D721Med (cell line): ENCODE measurements at regions not wholly inside any gene's neighbourhood (a gene's known extent, or its start where the extent isn't known, plus 50 kb on each side); places are given as distances from the start of the nearest gene placed in this dataset.

Experiments used
- DNase-seq: peaks from one replicate; pipeline ENCODE4 v3.0.0; 2011; ENCODE audit warnings: low spot score; ENCODE audit not compliant: insufficient read length
- FAIRE-seq: peaks from 2 replicates; lab custom pipeline; 2011; peaks lifted over from hg19 to GRCh38; lab: Jason Lieb, UNC
- TF ChIP-seq, protein P1 (sequence below): IDR thresholded peaks from 2 replicates; pipeline ENCODE4 v1.5.1; 2012; ENCODE audit warnings: mild to moderate bottlenecking, control low read depth; ENCODE audit not compliant: insufficient read depth; ENCODE audit errors: missing control alignments

DNA sequence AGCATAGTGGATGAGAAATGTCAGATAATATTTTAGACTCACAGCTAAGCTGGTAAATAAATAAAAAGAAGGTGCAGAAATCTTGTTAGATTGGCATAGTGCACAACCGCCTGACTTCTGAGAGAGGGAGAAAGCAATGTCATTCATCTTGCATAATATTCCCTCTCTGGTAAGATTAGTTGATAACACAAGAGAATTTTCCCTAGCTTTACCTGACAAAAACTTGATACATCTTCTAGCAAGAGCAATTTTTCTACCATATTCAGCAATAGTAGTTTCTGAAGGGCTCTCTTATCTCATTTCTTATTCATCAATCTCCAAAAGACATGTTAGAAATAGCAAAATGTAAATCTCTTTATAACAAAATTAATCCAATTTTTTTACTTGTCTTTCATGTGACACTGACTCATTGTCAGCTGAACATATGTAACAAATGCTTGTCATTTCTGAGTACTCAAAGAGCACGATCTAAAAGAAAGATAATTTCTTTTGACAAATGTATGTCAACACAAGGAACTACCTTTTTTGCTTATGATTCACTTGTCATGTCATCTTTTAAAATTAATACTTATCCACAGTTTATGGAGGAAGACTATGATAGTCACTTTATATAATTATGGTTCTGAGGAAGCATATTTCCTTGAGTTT is 240.0 kb downstream of the ARAP2 start:
- DNase-seq (no peak), FAIRE-seq (no peak)

DNA sequence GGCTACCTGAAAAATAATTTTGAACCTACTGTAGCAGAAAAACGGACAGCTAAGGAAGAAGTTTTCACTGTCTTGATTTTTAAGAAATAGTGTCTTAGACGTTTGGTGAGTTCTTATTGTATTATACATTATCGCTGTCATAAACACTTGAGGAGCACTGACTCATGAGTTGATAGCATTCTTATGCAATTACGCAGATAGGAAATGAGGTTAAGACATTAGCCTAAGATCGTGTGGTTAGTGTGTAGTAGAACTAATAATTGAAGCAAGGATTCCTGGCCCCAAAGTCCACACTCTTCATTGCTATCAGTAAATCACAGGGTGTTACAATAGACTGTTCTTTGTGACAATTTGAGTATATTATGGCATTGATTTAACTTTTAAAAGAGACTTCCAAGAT is 238.1 kb downstream of the ARAP2 start:
- TF ChIP-seq, protein P1, sequence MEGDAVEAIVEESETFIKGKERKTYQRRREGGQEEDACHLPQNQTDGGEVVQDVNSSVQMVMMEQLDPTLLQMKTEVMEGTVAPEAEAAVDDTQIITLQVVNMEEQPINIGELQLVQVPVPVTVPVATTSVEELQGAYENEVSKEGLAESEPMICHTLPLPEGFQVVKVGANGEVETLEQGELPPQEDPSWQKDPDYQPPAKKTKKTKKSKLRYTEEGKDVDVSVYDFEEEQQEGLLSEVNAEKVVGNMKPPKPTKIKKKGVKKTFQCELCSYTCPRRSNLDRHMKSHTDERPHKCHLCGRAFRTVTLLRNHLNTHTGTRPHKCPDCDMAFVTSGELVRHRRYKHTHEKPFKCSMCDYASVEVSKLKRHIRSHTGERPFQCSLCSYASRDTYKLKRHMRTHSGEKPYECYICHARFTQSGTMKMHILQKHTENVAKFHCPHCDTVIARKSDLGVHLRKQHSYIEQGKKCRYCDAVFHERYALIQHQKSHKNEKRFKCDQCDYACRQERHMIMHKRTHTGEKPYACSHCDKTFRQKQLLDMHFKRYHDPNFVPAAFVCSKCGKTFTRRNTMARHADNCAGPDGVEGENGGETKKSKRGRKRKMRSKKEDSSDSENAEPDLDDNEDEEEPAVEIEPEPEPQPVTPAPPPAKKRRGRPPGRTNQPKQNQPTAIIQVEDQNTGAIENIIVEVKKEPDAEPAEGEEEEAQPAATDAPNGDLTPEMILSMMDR, result no peak
- DNase-seq (no peak), FAIRE-seq (no peak)

More for the DNA sequence above, 240.0 kb downstream of the ARAP2 start:
- TF ChIP-seq, protein P1, result no peak

DNA sequence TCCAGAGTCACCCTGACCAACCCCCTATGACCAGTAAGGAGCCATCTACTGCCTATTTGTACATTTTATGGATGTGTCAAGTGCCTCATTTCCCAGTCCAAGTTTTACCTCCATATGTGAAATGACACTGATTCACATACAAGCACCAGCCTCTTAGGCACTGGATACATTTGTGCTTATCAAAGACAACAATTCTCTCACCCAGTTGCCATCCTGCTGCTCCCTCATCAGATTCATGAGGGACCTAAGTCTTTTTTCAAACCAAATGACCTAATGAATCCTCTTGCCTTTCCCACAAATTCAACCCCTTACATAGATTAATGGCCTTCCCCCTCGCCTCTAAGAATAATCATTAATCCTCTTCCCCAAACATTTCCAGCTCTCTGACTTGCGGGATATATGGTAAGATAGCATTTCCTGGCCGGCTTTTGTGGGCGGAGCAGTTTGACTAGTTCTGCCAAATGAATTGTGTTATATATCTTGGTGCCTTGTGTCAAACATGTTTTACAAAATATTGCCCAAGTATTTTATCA is 233.9 kb downstream of the ARAP2 start:
- DNase-seq (no peak), FAIRE-seq (no peak)
- TF ChIP-seq, protein P1, result no peak

DNA sequence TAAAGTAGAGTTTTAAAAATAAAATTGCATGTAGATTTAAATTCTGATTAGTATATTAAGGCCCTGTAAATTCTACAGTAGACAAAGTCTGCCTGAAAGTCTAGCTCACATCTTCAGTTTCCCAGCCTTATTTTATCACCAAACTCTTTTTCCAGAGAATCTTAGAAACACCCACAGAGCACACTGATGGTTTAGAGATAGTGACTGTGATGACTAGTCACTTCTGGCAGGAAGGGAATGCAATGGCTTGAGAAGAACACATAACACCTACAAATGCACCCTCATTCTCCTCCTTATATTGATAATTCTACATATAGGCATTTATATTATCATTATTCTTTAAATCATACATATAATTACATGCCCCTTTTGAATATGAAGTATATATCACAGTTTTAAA is 232.9 kb downstream of the ARAP2 start:
- TF ChIP-seq, protein P1, result no peak
- no peak for DNase-seq
- no peak for FAIRE-seq

DNA sequence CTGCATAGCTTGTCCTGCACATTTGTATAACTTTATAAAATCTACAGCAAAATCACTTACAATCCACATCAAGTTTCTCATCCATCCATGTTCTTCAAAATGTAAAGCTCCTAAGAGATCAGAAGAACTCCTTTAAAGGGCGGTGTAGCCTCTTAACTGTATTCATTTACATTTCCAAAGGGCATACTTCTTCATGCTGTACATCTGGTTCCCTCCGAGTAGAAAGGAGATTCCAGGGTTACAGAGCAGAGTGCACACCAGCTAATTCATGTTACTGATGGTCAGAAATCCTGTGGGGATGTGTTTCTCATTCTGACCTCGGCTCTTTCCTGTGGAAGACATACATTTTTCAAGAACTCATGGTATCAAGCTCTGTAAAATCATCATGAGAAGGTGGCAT is 231.8 kb downstream of the ARAP2 start:
- DNase-seq (no peak), FAIRE-seq (no peak)
- TF ChIP-seq, protein P1, result no peak

DNA sequence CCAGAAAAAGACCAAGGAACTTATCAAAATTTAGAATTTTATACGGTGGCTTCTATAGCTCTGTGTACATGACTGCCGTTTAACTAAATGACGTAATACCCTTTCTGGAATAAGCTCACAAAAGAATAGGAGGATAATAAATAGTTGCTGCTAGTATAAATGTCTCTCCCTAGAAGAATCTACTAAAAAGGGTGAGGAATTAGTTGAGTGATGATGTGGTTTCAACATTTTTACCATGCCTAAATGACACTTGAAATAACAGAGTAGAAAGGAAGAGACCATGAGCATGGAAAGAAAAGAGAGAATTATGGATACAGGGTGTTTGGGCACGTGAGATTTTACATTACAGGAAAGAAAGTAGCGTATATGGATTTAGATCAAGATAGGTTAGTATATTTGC is 231.1 kb downstream of the ARAP2 start:
- FAIRE-seq (no peak), DNase-seq (no peak)
- TF ChIP-seq, protein P1, result no peak
